Fibroblast of the aortic adventitia (primary cell): ENCODE measurements at regions not wholly inside any gene's neighbourhood (a gene's known extent, or its start where the extent isn't known, plus 50 kb on each side); places are given as distances from the start of the nearest gene placed in this dataset.

Source experiments
- DNase-seq: peaks from one replicate; pipeline ENCODE4 v3.0.0-alpha.2; 2010; ENCODE audit warnings: low read depth
- H3K4me3 ChIP-seq: 2 replicates; pipeline ENCODE4 v1.5.1; 2011; ENCODE audit warnings: low read depth, mild to moderate bottlenecking, control low read depth, low read length, moderate library complexity
- CTCF ChIP-seq: IDR thresholded peaks from 2 replicates; pipeline ENCODE4 v1.5.1; 2011; ENCODE audit warnings: mild to moderate bottlenecking, low read length, control low read depth, inconsistent platforms; ENCODE audit not compliant: insufficient read depth

DNA sequence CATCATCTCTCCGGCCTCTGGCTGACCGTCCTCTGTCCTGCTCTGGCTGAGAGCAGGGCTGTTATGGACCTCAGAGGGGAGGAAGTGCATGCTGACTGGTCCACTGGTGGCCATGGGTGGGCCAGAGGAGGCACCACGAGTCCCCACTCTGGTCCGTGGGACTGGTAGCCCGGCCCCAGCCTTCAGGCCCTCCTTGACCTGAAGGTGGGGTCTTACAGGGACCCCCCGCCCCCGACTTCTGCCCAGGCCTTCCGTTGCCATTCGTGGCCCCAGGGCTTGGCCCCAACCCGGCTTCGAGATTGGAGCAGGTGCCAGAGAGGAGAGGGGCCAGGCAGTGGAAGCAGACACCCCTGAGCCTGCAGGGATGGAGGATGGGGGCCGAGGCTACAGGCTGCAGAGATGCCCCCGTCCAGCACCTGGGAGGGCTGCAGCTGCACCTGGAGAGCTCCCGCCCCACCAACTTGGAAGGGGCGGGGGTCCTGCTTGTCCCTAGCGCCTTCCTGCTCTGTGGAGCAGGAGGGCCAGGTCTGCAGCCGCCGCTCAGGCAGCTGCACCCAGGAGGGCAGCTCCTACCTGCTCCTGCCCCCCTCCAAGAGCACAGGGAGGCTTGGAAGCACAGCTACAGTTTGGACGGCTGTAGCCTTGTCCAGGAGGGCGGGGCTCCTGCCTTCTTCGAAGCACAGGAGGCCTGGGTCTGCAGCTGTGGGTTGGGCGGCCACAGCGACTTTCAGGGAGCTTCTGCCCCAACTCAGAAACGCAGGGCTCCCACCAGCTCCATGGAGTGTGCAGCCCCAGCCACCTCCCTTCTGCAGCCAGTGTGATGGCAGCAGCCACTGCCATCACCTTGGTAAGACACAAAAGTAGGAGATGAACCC lies 142.5 kb downstream of the KLF13 start:
- no peak for TF ChIP-seq CTCF
- DNase-seq = no peak
- H3K4me3 ChIP-seq = no peak overlapping the region

DNA sequence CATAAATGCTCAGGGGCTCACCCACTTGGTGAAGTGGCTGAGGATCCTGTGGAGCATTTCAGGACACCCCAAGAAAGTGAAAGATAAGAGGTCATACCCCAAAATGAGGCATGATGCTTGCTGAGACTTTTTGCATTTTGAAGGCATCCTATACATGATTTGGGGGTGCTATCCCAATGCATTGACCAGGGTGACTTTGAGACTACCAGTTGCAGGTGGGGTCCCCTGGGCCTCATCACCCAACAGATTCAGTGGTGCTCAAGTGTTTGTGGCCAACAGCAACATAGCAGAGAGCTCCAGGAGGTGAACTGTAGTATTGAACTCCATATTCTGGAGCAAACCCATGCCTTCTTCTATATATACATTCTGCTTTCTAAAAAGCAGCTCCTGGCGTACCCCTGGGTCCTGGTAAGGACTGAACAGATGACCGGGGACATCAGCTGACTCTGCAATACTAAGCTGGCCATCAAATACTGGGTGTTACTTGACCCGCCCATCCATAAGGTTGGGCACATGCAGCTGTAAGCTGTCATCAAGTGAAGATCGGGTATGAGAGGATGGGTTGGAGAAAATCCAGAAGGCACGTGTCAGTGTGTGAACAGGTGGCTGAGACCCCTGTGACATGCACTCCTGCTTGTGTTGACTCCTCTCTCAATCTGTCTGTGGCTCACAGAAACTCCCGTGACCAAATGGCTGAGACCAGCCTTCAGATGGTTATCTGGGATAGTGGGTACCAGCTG lies 143.3 kb downstream of the KLF13 start:
- no peak for TF ChIP-seq CTCF
- DNase-seq = no peak
- H3K4me3 ChIP-seq = no peak overlapping the region

- no peak for TF ChIP-seq CTCF
- no peak overlapping the region for H3K4me3 ChIP-seq
- DNase-seq = no peak
Measured at GRCh38 chr15:31470756-31471155, 144.1 kb downstream of the KLF13 start.

GRCh38 chr15:31471731-31472430 lies 145.2 kb downstream of the KLF13 start:
- DNase-seq = peak; percentile 95
- no peak overlapping the region for H3K4me3 ChIP-seq
- no peak for TF ChIP-seq CTCF

DNA sequence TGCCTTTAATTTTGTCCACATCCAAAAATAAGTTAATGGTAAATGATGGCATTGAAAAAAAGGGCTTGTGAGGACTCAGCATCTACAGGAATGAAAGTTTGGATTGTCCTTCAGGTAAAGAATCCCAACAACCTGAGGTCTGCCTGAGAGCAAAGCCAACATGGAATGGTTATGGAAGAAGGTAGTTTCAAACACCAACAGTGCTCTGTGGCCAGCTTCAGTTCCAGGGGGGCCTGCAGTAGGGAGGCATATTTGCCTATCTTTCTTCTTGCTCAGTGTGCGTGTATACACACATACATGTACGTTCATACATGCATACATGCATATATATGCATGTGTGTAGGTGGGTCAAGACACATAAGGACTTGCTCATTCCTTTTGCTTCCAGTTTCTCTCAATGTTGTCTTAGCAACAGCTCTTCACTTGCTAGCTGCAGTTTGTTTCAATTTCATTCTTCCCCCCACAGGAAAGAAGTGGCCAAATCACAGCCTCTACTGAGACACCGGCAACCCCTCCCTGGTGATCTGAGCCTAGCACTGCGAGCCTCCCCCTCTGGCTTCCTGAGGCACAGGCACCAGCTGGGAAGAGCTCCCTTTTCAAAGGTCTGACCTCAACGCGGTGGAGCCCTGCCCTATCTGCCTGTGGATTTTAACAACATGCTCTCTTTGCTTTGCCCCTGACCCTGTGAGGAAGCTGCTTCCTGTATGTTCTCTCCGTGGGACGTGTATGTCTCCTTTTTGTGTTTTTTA lies 146.2 kb downstream of the KLF13 start:
- TF ChIP-seq CTCF = no peak
- H3K4me3 ChIP-seq = peak overlapping the region; percentile 9
- peak; percentile 56 for DNase-seq

GRCh38 chr15:31473385-31474058 lies 146.9 kb downstream of the KLF13 start:
- no peak overlapping the region for H3K4me3 ChIP-seq
- TF ChIP-seq CTCF = no peak
- no peak for DNase-seq
